OCI-M1 (cell line): ENCODE measurements at regions not wholly inside any gene's neighbourhood (a gene's known extent, or its start where the extent isn't known, plus 50 kb on each side); places are given as distances from the start of the nearest gene placed in this dataset.

Experiments
- DNase-seq: peaks from one replicate; lab custom pipeline; 2025; lab: John Stamatoyannopoulos, UW

DNA sequence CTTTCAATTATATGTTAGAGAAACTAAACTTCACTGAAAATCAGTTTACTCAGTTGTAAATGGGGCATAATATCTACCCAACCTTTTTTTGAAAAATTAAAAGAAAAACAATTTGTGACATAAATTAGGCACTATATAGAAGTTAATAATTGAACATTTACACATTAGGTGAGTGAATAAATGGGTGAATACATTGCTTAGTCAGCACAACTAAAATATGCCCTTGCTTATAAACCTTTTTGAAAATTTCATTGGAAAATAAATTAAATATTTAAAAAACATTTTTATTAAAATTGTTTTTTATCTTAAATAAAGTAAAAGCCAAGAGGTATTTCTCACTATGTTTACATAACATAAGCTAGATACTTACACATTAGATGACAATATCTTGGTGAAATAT is 994.5 kb upstream of the TENM4 start:
- DNase-seq = no peak

DNA sequence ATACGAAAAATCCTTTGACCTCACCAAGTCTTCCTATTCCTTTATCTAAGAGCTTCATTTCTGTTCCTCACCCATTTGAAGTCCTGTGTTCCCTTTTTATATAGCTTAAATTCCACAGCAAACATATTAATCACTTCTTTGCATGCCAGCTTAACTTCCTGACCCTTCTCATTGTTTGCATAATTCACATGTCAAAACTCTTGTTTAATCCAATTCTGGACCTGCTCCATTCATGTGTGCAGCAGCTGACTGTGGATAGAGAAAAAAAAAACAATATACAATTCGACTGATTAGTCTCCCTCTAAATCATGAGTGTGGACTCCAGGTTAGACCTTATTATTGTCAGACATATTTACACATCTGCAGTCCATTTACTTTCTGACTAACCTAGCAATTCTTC is 991.2 kb upstream of the TENM4 start:
- no peak for DNase-seq

DNA sequence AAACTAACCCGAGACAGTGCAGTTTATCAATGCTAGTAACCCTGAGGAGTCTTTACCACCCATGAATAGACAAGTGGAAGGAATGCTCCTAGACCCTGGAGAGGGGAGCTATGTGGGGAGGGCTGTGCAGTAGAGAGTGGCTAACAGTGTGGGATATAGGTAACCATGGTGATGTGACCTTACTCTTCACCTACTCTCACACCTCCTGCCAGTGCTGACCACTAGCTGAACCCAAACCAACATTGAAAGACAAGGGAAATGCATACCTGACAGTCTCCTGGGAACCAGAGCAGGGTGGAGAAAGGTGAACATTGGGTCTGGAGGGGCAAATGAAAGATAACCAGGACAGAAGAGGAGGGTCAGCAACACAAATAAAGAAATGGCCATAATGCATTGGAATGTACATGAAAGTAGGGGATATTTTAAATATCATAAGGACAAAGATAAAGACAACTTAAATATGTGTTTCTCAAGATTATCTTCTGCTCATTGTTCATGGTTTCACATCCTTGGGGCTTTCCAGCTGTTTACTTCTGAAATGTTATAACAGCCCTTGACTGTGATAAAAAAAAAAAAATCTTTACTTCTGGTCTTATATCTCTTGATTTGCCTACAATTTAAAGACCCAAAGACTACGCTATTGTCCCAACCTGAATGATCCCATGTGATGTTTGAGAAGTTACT is 983.3 kb upstream of the TENM4 start:
- DNase-seq = no peak

DNA sequence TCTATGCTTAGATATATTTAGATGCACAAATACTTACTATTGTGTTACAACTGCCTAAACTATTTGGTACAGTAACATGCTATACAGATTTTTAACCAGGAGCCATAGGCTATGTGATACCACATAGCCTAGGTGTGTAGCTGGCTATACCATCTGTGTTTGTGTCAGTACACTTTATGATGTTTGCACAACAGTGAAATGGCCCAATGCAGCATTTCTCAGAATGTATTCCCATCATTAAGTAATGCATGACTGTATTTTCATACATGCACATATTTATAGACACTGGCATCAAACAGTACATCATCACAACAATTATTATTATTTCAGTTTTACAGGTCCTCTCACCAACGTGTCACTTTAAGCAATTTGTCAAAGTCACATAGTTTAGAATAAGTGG is 979.5 kb upstream of the TENM4 start:
- DNase-seq = no peak

DNA sequence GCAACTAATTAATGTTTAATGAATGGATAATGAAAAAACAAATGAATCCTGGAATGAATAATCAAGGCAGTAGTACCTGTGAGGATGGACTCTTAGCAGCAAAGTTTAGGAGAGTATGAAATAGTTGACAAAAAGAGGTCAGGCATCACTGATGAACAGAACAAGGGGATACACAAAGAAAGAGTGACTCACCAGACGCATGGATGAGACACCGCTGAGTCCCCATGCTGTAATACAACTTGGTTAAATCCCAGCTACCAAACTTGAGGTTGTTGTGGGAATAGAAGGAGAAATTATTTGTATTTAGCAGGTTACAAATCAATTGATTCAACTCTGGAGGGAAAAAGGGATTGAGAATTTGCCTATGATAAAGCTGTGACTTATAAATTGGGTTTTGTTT is 976.9 kb upstream of the TENM4 start:
- no peak for DNase-seq

DNA sequence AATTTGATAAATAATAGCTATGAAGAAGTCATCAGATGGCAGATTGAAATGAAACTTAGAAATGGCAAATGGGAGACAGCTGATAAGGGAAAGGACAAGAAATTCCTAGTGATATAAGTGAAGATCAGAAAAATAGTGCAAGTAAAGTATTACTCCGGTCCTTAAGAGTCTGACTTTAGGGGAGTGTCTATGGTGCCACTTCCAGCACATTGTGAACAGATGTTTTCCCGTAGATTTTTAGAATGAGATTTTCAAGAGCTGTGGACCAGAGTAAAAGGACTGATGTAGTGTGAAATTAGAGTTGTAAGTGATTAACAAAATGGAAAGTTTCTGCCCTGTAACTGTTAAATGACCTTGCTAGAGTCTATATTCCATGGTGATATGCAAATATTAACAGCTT is 974.8 kb upstream of the TENM4 start:
- no peak for DNase-seq

DNA sequence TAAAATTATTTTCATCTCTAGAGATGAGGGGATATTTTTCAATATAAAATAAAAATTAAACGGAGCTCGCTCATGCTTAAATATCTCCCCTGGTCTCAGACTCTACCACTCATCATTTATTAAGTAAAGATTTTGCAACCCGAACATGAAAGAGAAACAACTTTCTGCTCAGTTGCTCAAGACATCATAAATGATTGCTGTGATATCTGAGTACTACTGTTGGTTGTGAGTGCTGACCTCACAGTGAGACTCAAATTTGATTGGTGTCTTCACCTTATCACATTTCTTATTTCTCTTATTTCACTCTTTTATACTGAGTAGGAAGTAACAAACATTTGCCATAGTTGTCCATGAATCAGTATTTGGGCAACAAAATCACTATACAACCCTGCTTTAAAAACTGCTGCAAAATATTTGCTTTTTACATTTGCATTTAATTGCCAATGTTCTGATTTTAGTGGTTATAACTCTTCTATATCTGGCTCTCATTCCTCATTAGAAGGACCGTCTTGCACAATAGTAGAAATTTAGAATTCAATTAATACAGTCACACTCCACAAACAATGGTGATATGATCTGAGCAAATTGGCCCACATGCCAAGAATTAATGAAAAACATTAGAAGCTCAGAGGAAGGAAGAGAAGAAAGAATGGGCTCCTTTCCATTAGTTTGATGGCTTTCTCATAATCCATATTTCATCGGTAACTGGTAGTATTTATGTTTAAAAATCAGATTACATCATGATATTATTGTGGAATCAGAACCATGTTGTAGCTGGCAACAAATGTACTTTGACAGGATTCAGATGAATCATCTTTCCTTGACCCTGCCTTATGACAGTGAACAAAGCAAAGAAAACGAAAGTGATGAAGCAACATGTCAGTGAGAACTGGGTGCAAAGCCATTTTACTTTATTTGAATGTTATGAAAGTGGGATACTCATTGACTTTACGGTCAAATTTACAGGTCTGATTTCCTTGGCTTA is 973.6 kb upstream of the TENM4 start:
- DNase-seq = peak; percentile 85

DNA sequence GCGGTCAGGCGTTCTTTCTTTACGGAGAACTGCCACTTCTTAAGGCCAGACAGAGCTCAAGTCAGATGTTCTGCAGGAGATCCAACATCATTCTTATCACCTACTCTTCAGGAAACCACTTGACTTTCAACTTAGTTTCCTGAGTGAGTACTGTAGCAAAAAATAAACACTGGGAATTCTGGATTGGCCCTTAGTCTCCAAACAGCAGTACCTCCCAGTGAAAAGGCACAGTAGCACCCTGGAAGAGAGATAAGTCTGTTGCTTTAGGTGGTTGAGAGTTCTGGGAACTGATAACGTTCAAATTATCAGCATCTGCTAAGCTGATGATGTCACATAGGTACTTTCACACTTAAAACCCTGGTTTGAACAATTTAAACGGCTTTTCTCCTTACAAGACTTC is 971.8 kb upstream of the TENM4 start:
- DNase-seq = no peak

DNA sequence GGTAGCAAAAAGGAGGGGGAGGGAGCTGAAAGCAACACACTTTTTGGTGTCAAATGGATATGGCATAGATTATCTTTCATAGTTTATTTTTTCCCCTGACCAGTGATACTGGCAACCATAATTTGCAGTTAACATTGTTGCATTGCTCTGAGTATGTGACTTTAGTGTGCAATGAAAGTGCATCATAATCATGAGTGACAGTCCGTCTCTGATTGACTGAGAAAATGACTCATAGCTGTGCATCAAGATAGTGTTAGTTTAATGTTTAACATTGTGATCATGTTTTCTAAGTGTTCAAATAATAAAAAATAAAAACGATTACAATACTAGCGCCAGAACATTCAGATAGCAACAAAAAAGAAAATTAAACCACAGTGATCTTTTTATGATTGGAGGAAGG is 952.4 kb upstream of the TENM4 start:
- DNase-seq = no peak

DNA sequence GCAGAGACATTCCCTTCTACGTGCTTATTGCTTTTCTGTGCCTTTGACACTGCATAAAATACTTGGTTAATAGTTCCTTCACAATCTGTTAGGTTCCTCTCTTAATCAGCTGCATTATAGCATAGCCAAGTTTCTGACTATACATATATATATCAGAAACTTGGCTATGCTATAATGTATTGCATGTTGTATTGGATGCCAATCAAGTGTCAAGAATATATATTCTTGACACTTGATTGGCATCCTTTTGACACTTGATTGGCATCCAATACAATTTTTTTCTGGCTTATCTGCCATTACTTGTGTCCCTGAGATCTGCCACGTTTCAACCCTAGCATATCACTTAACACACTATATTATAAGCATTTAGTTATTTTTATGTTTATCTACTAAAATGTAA is 949.7 kb upstream of the TENM4 start:
- no peak for DNase-seq

DNA sequence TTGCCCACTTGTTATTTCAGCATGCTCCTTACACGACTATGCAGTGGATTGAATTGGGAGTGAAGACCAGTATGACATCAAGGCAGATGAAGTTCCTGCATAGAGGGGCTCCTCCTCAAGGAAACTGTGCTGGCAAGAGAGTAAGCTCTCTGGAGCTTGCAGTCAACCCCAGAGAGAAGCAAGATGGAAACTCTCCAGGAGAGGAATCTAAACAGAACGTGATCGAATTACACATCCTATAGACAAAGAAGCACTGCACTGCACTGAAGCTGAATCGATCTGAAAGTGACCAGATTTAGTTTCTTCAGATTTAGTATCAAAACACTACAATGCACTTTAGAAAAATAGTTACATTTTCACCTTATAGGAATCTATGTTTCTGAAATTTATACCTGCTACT is 947.7 kb upstream of the TENM4 start:
- DNase-seq = no peak

DNA sequence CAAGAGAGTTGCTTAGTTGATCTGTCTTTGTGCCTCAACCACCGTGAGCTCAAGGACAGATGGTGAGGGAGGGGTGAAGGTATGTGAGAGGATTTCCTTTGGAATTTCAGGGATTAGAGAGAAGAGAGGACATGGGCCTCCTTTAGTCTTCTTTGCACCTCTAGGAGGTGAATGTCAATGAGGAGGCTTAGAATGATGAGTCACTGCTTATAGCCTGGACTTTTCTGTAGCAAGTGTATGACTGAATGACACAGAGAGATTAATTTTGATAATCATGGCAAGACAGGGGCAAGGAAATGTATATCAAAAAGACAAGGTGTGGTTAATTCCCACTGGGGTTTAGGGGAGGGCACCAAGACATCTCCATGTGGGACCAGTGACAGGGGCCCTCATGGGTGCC is 947.3 kb upstream of the TENM4 start:
- DNase-seq = peak; percentile 44

DNA sequence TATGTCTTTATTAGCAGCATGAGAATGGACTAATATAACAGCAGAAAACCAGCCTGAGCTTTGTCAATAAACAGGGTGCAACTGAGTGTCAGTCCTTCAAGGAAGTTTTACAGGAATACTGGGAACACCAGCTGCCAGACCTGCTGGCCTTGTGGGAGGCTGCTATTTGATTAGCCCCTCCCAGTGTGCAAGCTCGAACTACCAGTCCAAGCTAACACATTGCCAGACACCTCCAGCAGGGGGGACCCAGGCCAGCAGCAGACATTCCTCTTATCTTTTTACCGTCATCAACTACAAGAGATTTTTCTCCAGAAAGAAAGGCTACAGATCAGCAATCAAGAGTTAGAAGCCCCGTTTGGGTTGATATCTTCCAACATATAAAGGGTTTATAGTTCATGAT is 942.8 kb upstream of the TENM4 start:
- peak; percentile 52 for DNase-seq

DNA sequence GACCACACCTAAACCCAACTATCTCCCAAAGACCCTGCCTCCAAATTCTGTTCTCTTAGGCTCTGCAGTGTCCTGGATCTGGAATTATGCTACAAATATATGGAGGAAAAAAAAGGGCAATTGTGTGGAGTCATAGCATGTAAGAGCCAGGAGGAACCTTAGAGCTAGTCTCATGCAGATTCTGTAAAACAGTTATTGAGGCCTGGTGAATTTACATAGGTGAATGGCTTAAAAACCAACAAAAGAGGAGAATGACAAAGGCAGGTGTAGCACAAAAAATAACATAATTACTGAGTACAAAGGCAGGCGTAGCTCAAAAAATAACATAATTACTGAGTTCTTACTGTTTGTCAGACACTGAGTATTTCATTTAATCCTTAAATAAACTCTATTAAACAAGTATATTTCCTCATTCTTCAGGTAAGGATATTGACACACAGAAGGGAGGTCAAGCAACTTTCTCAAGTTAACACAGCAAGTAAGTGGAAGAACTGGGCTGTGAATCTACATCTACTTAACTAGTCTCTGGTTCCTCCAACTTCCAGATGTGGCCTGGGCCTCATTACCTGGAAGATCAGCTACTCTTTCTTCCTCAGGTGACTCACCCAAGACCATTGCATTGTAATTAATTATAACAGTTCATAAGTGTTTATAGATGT is 938.9 kb upstream of the TENM4 start:
- no peak for DNase-seq

DNA sequence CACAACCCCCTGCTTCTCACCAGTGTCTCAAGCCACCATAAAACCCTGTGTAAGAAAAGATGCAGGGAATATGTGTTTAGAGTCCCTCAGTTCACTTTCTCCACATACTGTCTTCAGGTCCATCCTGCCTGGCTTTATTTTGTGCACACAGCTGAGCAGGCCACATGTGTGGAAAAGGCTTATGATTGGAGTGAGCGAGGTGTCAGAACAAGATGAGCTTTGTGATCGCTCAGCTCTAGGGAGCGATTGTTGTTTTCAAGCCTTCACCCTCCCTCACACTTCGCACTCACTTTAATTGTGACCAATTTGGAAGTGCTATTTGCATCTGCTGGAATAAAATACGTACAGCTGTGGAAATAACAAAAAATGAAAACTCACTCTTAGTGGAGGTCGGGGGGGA is 931.1 kb upstream of the TENM4 start:
- no peak for DNase-seq

DNA sequence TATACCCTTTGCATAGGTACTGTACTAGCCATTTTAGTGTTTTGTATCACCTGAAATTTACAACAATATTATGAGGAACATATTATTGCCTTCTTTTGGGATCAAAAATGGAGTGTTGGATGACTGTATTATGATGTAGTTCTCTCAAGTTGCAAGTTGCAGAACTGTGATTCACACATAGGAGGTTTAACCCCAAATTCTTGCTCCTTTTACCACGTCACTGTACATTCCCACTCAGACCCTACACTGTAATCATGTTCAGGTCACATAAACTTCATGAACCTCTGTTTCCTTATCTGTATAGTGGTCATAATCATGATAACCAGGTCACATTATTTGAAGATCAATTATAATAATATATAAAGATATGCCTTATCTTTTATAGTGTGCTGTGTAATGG is 925.1 kb upstream of the TENM4 start:
- DNase-seq = no peak

DNA sequence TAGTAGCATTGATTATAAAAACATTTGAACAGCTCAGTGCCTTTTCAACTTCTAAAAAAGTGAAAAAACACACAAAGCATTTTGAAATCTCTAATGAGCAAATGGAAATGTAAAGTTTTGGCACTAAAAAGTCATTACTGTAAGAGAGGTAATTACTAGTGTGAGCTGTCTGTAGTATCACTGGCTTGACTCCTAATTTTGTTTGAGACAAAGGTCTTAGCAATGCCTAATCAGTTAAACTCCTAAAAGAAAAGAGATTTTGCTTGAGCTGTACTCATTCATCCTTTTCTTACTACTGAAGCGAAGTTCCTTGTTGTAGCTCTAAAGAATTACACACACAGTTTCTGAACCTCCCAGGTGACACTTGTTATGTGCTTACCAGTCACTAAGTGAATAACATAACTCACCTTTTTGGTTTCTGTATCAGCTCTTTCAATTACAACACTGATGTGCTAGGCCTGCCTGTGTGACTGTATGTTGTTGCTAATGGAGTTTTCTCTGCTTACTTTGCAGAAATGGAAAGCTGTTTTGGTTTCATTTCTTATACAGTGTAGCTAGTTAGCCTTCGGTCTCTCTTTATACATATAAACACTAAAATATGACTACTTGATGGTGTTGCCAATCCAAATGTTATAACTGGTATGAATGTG is 924.4 kb upstream of the TENM4 start:
- DNase-seq = peak; percentile 76

DNA sequence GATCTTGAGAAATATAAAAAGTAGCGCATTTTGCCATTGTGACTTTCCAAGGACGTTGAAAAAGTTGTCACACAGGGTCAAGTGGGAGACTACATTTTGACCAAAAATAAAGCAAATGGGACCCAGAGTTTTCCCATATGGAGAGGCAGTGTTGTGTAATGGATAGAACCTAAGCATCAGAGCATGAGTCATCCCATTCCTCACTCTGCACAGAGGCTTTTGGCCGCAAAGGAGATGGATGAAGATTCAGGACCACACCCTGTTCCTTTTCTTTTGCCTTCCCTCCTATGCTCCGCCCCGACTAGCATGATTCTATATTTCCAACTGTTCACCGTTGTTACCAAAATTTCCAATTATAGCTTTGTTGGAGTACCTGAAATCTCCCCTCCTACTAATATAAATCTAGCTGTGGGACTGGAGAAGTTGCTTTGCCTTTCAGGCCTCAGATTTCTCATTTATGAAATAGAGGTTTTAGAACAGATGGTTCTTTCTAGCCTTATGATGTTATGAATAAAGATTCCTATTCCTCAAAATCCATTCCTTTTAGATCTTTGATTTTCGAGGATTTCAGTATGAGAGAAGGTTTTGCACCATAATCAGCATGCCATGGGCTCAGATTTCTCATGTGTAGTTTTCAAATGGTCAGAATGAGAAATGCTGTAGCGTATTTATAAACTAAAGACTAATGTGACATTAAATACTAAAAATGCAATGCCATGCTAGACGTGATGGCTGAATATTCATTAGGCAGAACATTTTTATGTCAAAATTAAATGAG is 921.9 kb upstream of the TENM4 start:
- no peak for DNase-seq

DNA sequence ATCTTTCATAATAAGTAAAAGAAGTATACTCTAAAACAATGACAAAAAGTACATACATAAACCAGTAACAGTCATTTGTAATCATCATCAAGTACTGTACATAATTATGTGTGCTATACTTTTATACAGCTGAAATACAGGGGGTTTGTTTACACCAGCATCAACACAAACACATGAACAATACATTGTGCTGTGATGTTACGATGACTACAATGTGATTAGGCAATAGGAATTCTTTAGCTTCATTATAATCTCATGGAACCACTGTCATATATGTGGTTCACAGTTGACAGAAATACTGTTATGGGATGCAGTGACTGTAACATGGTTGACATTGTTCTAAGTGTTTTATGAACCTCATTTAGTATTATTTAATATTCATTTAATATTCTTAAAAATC is 914.4 kb upstream of the TENM4 start:
- DNase-seq = no peak

DNA sequence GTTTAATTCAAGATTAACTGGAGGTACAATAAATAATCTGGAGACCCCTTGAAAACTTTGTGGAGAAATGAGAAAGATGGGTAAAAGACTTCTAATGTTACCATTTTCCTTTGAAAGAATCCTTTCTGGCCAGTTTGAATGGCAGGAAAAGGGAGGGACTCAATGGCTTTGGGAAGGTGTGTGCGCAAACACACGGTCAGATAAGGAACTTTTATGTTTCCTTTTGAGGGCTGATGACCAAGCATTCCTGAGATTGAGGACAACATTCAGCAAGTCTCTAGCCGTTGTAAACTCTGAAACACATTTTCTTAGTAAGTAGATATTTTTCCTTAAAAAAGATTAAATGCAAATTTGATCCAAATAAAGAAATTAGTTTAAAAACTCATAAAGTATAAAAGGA is 909.7 kb upstream of the TENM4 start:
- peak; percentile 65 for DNase-seq

DNA sequence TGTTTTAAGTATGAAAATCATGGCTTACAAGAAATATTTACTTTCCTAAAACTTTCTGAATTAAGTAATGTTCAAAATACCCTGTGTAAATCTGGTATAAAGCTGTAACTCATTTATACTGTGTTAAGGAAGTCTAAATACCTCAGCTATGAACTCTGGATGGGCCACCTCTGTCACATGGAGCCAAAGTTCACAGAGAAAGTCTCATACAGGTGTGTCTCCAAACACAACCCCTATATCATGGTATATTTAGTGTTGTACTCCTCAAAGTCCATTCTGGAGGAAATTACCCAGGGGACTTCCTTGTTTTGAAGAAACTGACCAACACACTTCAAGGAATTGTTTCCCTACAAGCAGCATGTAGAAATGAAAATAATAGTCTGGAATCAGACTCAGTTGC is 909.2 kb upstream of the TENM4 start:
- DNase-seq = no peak
